ENCODE measurements at regions not wholly inside any gene's neighbourhood (a gene's known extent, or its start where the extent isn't known, plus 50 kb on each side); places are given as distances from the start of the nearest gene placed in this dataset.

DNA sequence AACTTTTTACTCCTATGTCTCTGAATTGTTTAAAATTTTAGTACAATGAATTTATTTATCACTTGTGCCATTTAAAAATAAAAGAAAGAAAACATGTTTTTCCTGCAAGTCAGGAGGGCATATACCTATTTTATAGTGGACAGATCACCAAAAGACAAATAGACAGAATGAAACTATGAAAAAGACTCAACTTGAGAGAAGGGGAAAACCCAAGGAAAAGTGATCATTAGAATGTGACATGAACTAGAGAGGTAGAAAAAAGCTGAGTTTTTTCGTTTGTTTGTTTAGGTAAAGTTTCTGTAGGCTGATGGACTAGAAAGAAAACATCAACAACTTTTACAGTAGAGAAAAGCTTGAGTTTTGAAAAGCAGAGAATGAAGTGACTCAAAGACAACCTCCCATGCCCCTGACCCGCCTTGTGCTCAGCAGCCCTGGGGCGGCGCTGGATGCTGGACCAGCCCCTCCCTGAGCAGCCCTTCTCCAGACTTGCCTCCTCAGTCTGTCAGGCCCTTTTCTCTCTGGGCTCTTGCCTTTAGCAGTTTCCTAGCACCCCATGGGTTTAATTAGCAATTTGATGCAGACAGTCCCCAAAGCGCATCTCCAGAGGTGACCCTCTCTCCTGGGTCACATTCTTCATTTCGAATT is 95.1 kb upstream of the ARID2 start:
- no peak for DNase-seq

GRCh38 chr12:45637242-45637641 is 92.3 kb upstream of the ARID2 start:
- DNase-seq: no peak

DNA sequence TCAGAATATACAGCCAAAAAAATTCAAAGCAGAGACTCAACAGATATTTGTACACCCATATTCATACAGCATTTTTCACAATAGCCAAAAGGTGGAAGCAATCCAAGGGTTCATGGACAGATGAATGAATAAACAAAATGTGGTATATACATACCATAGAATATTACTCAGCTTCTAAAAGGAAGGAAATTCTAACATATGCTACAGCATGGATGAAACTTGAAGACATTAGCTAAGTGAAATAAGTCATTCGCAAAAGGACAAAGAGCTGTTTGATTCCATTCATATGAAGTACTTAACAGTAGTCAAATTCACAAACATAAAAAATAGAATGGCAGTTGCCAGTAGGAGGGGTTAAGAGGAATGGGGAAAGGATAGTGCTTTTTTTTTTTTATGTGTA is 91.8 kb upstream of the ARID2 start:
- DNase-seq: no peak

GRCh38 chr12:45638386-45638785 is 91.1 kb upstream of the ARID2 start:
- DNase-seq: no peak

DNA sequence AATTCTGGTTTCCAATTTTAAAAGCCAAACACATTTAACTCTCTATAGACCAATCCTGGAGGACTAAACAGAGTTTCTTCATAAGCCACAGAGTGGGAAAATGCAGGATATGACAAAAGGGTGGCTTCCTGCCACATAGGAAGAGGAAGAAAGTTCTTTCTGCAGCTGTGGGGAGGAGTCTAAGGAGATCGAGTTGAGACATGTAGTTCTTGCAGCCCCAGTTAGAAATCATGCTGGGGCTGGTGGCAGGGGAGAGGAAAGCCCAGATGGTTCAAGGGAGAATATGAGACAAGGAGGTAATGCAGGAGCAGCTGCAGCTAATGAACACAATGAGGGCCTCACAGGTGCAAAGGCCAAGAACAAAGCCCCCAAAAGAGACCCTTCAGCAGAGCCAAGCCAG is 85.0 kb upstream of the ARID2 start:
- no peak for DNase-seq

DNA sequence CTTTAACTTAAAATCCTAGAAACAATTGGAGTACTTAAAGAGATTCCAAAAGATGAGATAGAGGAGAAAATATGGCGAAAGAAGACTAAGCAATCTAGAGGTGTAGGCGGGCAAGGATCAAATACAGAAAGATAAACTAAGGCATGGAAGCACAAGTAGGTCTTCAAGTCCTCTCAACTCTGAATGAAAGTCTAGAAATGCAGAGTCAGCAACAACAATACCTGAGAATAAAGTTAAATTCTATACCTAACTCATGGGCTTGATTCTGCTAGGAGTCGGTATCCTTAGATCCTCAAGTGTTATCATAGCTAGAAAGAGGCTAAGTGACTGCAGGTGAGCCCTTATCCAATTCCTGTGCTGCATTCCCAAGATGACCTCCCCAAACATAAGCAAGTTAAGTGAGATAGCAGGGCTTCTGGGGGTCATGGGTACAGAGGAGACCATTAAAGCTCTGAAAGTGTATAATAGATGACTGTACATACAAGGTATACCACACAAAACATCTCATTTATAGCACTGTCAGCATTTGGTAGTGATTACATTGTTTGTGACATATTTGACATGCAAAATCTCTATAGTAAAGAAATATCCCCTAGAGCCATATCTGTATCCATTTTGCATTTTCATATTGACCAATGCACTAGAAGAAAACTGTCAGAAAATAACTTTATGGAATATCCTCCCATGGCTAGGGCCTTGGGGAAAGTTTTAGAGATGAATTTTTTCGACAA is 82.5 kb upstream of the ARID2 start:
- DNase-seq: no peak

- no peak for DNase-seq
Measured at GRCh38 chr12:45648070-45648469, 81.4 kb upstream of the ARID2 start.

- DNase-seq: no peak
Measured at GRCh38 chr12:45651029-45651428, 78.5 kb upstream of the ARID2 start.

DNA sequence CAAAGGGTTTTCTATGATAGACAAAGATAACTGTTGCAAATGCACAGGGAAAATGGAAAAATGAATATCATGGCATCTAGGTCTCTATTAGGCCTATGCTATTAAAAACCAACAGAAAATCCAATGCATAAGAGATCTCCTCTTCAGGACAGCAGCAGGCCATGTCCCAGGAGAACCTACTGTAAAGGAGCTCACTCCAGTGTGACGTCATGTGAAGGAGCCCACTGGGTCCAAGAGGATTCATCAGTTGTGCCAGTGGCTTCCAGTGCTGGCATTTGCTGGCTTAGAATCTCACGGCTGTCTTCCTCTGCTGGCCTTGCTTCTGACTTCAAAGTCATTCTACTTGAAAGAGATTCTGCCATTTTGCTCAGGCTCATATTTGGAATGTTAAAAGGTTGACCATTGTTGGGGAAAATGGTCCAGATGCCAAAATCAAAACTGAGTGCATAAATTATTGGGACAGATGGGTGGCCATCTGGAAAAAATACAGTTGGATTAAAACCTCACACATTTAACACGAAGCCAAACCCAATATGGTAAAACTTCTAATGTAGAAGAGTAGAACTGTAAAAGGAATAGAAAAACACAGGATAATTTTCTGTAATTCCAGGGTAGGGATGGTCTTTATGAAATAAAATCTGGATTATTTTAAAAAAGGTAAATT is 75.4 kb upstream of the ARID2 start:
- DNase-seq: no peak

- peak; percentile 51 for DNase-seq
Measured at GRCh38 chr12:45655186-45655585, 74.3 kb upstream of the ARID2 start.

DNA sequence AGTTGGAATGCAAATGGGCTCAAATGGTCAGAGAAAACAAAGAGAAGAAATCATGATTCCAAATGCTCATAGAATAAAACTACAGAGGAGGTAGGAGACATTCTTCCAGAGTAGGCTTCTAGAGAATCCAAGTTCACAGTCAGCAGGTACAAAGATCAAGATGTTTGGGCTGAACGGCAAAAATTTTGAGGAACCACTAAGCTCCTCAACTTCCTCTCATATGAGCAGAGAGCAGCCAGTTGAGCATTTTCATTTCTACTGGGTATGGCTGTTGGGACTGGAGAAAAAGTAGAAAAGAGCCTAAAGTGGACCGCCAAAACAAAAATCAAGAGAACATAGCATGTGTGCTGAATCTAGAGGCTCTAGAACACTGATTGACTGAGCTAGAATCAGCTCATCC is 73.8 kb upstream of the ARID2 start:
- no peak for DNase-seq

DNA sequence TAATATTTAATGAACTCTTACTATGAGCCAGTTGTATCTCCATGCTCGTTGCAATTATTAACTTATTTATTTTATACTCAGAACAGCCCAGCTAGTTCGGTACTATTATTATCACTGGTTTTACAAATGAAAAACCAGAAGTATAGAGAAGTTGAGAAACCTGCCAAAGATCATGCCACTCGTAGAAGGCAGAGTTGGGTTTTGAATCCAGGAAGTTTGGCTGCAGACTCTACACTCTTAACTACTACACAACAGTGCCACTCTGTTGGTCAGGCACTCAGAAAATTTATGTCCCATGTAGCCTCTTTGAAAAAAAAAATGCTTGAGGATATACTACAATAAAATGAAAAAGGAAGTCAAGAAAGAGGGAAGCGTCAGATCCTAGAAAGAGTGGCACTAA is 71.5 kb upstream of the ARID2 start:
- no peak for DNase-seq

DNA sequence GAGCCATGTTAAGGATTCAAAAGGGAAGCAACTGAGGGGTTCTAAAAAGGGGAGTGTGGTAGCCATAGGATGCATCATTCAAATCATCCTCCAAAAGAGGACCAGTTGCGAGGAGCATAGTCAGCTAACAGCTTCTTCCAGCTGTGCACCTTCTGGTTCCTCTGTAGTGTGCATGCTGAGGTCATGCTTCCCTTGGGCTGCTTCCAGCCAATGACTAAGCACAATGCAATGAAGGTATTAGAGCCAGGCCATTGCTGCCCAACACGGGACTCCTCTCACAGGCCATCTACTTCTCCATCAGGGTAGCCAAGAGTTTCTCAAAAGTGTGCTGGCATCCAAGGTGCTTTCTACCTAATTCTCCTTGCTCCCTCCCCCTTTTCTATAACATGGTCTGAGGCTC is 69.2 kb upstream of the ARID2 start:
- no peak for DNase-seq

- no peak for DNase-seq
Measured at GRCh38 chr12:45663455-45663854, 66.1 kb upstream of the ARID2 start.

GRCh38 chr12:45665941-45666340 is 63.6 kb upstream of the ARID2 start:
- DNase-seq: no peak

- DNase-seq: no peak
Measured at GRCh38 chr12:45666396-45666795, 63.1 kb upstream of the ARID2 start.

DNA sequence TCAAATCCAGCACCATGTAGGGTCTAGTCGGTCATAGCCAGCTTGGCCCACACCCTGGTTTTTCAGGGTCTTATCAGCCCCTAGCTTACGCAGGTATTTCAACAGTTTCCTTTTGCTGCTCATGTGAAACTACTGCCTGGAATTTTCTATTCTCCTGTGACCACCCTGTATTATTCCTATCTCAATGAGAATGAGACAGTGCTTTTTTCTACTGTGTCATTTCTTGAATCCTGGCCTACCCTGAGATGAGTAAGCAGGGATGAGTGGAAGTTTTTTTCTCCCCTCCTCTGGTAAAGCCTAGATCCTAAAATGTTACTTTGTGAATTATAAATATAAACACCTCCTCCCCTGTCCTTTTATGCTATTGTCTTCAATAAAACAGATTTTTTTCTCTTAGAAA is 62.7 kb upstream of the ARID2 start:
- no peak for DNase-seq

GRCh38 chr12:45667761-45668160 is 61.7 kb upstream of the ARID2 start:
- no peak for DNase-seq

GRCh38 chr12:45668641-45669040 is 60.9 kb upstream of the ARID2 start:
- no peak for DNase-seq

- DNase-seq: no peak
Measured at GRCh38 chr12:45669093-45669492, 60.4 kb upstream of the ARID2 start.

GRCh38 chr12:45669792-45670191 is 59.7 kb upstream of the ARID2 start:
- DNase-seq: no peak

DNA sequence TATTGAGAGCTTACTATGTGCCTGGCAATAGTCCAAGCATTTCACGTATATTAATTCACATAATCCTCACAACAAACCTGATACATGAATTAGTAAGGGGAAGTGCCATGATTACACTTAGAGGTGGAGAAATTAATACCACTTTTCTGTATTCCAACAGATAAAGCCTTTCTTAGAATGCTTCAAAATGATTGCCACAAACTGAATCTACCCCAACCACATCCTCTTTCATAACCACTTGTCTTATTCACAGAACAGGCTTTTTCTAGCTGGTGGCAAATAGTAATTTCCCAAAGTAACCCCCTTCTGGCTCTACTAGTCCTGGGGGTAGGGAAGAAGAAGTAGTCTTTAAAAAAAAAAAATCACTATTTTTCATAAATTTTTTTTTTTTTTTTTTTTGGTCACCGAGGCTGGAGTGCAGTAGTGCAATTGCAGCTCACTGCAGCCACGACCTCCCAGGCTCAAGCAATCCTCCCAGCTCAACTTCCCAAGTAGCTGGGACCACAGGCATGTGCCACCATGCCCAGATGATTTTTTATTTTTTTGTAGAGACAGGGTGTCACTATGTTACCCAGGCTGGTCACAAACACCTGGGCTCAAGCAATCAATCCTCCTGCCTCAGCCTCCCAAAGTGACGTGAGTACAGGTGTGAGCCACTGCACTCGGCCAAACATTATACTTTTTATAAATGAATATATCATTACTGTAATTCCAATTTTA is 59.0 kb upstream of the ARID2 start:
- DNase-seq: no peak

GRCh38 chr12:45671254-45671653 is 58.3 kb upstream of the ARID2 start:
- DNase-seq: no peak
